HG02798 (cell line): ENCODE measurements at regions not wholly inside any gene's neighbourhood (a gene's known extent, or its start where the extent isn't known, plus 50 kb on each side); places are given as distances from the start of the nearest gene placed in this dataset.
"Not testable (repeated sequence)": the region's sequence is repeated elsewhere in the genome, so short reads cannot be mapped to it uniquely, and the experiment has no call there.

ENCODE experiments used
- ATAC-seq: cut with Tn5 transposase; IDR thresholded peaks from one replicate; pipeline ENCODE4 v1.9.1; 2021; ENCODE audit warnings: mild to moderate bottlenecking; ENCODE audit not compliant: unreplicated experiment, poor library complexity

DNA sequence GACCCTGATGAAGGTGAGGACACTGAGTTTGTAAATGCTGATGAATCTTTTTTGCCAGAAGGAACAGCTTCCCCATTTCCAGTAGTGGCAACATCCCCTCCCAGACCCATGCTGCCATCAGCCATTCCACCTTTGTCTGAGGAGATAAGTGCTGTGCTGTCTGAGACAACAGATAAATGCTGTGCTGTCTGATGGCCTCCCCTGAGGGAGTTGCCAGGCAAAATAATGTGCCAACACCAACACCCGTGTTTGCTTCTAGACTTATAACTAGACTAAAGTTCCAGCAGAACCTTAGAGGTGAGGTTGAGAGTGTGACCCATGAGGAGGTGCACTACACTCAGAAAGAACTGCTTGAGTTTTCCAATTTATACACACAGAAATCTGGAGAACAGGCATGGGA is 349.5 kb downstream of the C12orf75 start:
- no peak for ATAC-seq

DNA sequence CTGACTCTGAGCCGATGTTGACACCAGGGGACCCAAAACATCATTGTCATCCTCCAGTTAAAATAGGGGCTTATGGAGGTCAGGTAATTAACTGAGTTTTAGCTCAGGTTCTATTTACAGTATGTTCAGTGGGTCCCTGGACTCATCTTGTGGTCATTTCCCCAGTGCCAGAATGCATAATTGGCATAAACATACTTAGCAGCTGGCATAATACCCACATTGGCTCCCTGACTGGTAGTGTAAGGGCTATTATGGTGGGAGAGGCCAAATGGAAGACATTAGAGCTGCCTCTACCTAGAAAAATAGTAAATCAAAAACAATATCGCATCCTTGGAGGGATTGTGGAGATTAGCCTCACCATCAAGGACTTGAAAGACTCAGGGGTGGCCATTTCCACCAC is 350.9 kb downstream of the C12orf75 start:
- ATAC-seq: no peak

DNA sequence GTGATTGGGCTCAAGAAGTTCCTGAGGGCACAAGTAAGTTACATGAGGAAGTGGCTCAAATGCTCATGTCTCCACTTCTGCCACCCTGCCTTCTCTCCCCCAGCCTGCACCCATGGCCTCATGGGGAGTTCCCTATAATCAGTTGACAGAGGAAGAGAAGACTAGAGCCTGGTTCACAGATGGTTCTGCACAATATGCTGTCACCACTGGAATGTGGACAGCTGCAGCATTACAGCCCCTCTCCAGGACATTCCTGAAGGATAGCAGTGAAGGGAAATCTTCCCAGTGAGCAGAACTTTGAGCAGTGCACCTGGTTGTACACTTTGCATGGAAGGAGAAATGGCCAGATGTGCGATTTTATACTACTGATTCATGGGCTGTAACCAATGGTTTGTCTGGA is 352.3 kb downstream of the C12orf75 start:
- ATAC-seq: not testable (repeated sequence)

DNA sequence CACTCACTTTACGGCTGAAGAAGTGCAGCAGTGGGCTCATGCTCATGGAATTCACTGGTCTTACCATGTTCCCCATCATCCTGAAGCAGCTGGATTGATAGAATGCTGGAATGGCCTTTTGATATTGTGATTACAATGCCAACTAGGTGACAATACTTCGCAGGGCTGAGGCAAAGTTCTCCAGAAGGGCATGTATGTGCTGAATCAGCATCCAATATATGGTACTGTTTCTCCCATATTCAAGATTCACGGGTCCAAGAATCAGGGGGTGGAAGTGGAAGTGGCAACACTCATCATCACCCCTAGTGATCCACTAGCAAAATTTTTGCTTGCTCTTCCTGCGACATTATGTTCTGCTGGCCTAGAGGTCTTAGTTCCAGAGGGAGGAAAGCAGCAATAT is 353.3 kb downstream of the C12orf75 start:
- ATAC-seq: not testable (repeated sequence)

DNA sequence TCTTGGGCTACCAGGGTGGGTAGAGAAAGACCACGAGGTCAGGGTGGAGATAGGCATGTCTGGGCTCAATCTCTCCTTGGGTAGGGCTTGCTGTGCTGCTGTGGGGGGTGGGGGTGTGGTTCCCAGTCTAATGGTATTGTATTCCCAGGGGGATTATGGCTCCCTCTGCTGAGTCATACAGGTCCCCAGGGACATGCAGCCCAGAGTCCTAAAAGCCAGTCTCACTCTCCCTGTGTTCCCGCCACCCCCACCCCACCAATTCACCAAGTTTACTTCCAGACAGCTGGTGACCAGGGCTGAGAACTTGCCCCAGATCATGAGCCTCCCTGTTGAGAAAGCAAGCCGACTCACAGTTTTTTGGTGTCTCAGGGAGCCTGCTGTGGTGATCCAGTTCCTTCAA is 367.6 kb downstream of the C12orf75 start:
- ATAC-seq: no peak

DNA sequence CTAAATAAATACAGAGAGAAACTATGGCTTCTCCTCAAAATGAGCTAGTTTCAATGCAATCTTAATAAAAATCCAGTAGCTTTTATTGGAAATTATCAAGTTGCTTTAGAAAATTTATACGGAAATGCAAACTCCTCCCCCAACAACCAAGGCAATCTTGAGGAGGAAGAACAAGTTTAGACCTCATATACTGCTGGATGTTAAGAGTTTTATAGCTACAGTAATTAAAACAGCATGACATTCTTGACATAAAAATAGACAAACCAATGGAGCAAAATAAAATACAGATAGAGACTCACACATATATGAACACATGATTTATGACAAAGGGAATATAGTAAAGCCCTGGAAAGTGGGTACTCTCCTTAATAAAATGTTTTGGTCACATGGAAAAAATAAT is 368.7 kb downstream of the C12orf75 start:
- no peak for ATAC-seq

DNA sequence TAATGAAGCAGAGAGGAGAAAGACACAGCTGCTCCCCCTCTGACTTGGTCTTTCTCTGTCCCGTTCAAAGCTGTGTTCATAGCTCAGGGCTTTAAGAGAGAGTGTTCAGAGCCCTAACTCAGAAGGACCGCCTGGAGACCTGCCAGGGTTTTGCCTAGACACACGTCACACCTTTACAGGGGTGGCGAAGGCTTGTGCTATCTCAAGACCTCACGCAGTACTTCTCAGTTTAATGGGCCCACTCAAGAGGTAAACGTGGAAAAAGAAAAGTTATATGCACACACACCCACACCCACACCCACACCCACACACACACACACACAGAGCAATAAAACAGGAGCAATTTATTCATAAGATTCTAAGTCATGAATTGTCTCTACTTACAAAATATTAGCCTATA is 374.3 kb downstream of the C12orf75 start:
- no peak for ATAC-seq

DNA sequence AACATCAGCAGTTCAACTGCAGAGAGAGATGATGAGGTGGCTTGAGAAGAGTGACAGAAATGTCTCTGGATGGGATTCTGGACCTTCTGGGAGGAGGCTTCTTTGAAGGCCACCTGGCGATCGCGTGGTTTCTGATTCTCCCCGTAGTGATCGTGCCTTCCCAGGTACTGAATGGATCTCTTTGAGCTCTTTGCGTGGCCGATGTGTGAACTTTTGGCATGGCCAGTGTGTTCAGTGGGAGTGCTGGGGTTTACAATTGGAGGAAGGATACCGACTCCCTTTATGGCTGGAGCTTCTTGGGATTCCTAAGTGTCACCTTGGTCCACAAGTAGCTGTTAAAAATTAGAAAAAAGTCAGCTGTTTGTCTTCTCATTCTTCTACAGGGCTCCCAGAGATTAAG is 374.7 kb downstream of the C12orf75 start:
- no peak for ATAC-seq

DNA sequence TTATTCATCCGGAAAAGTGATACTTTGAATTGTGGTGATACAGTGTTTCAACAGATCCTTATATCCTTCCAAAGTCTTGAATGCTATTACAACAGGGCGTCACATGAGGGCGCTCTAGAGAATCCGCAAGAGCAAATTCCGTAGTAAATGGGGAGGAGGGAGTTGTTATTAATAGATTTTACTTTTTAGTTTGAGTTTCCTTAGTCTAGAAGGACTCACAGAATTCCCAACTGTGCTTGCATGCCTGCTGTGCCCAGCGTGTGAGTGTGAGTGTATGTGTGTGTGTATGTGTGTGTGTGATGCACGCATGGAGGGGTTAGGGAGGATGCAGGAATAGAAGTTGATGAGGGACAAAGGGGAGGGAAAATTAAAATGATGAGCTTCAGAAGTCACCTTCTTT is 375.3 kb downstream of the C12orf75 start:
- ATAC-seq: no peak

DNA sequence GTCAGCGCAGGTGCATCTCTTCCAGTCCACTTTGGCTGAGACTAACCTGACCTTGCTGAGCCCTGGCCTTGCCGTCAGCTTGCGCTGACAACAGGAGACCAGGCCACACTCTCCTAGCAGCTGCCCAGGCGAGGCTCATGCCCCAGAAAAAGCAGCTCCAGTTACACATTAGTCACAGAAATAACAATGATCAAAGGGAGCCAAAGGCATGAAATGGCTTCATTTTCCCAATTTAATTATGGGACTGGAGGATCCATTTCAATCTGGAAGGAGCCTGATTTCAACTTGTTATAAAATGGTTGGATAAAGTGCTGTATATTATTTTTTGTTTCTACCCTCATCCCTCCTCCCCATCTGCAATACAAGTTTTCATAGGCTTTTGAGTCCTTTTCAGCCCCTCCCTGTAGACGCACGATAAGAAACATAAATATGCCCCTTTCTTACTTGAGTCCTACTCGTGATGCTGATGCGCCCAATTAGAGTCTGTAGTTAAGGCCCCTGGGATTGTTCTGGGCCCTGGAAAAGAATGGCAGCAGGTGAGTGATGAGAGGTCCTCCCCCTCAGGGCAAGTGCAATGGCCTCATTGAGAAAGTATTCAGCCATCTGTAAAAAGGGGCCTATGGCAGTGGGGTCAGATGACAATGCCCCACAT is 376.0 kb downstream of the C12orf75 start:
- ATAC-seq: no peak

DNA sequence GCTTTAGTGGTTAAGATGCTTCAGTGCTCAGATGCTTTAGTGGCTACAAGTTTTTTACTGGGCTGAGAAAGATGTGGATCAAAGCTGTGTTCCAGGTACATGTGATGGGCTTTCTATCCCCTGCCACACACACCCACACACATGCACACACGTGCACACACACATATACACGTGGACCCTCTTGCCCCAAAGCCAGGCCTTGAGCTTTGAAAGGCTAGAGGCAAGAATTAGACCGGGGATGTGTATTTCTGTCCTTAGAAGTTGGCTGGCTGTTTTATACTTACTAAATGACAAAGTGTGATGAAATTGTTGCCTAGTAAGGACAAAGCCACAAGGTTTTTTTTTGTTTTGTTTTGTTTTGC is 376.5 kb downstream of the C12orf75 start:
- ATAC-seq: no peak

DNA sequence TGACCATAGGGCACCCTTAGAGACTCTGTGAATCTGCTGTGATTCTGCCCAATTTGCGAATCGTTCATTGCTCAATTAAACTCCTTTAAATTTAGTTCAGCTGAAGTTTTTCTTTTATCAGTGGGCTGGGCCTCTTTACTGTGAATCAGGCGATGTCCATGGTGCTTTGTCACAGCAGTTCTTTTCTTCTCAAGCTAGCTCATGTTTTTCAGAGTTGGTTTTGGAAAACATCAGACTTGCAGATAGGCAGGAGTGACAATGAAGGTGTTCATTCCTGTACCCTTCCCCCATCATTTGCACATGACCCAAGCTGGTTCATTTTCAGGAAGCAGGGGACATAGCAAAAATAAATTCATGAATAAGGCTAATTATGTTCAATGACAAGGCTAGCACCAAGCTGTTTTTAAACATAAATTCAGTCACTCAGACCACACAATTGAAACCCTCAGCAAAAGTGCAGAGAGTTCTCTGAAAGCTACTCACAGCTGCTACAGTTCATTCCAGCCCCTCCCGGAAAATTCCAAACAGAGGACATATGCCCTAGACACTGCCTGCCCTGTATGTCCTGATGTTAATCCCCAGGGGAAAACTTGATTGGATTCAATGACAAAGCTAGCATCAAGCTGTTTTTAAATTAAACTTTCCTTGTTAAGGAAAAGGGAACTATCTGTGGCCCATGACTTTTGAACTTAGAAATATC is 383.3 kb downstream of the C12orf75 start:
- no peak for ATAC-seq

DNA sequence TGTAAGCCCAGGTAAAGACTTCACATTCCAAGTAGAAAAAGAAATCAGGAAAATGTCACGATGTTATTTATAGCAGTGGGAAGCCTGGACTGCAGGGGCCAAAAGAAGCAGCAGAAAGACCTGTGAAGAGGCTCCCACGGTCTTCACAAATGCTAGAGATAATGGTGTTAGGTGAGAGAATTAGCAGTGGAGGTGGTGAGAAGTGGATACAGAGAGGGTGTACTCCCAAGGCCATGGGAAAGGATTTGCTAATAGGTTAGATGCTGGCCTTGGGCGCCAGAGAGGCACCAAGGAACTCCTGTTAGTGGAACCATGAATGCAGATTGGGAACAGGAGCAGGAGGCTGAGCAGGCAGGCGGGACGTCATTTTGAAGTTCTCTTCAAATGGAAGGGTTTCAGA is 386.1 kb downstream of the C12orf75 start:
- no peak for ATAC-seq

DNA sequence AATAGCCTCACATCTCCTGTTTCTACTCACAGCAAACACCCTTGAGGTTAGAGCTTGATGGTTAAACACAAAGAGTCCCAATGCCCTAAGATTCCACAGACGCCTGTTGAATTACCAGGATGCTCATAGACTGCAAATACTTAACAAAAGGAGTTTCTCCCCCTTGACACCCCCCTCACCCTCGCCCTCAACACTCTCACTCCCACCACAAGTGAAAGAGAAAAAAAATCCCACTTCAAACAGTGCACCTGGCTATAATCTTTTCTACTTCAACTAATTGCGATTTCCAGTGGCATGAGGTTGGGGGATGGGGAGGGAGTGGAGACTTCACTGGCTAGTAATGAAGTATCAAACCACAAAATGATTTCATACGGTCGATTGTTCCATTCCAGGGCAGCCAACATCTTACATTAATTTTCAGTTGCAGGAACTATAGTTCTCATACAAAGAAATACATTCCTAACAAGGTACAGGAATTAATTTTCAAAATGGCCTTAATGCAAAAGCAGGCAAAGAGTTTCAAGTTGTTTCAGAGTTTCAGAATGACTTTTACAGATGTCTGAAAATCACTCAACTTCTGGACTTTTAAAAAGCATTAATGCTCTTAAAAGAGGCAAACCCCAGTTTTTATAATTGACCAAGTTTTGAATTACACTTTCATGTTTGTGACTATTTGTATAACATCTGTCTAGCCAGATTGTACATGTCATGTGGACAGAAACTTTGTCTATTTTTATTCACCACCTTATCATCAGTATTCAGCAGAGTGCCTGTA is 390.7 kb downstream of the C12orf75 start:
- ATAC-seq: peak; percentile 84

DNA sequence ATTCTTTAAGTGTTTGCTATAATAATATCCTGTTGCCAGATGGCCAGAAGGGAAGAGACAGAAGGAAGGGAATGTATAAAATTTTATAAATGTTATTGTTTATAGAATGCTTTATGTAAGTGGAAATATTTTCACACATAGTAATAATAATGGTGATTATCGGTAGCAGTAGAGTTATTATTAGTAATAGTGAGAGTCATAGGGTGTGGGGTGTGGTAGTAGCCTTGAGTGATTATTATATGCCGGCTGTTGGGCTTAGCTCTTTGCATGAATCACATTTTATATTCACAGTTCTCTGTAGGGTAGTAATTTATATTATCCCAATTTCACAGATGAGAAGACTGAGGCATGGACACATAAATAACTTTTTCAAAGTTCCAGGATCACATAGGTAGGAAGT is 391.4 kb downstream of the C12orf75 start:
- peak; percentile 37 for ATAC-seq

DNA sequence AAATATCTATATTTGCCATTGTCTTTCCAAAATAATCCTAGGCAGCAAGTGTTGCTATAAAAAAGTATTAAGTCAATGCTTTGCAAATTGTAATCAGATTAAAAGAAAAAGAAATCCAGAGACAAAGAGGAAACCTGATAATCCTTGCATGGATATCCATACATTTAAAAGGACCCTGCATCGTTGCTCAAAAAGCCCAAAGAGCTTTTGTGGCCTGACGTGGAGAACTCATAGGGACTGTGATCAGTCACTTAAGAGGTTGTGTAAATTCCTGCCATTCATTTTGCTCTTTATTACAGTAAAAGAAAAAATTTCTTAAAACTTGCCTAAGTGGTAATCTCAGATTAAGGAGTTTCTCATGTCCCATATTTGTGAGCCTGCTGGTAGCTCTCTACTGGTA is 392.6 kb downstream of the C12orf75 start:
- no peak for ATAC-seq

DNA sequence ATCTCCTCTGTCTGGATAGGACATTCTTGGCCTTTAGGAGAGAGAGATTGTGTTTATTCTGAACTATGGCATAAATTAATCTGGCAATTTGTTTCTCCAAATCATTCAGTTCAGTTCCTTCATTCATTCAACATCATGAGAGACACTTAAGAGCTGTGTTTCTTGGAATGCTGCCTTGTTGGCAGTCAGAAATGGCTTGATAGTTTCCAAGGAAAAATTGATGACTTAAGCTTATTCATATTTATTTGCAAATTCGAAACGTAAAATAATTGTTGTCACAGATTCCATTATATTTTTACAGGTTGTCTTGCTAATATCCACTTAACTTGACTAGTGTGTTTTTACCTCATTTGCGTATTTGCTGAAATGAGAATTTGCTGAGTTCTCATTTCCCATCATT is 393.0 kb downstream of the C12orf75 start:
- ATAC-seq: no peak

DNA sequence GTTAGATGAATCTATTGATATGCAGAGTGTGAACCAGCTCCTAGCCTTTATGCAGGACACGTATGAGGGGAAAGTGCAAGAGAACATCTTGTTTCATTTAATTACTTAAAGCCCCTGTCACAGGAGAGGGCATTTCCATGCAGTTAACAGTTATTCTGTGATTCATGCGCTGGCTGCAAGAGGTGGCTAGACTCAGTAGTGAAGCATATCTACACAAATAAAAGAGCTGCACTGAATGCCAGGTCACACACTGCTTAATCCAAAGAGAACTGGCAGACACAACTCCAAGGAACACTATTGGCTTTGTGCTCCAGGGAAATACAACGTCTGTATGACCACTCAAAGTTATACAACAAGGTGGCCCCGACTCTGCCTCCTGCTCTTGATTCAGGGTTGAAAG is 394.1 kb downstream of the C12orf75 start:
- no peak for ATAC-seq

DNA sequence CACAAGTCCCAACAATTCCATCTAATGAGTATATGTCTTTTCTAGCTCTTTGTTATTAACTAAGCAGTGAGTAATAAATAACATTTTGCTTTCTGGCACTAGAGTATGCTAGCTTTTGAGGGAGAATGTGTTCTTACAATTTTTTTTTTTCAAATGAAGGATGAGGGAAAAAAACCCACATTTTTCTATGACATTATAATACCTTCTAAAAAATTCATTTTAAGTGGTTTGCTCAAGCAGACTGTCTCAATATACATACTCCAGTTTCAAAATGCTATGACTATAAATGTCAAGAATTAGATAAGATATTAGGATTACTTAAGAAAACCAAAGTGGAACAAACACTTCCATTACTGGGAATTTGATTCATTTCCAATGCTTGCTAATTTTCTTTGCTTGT is 394.6 kb downstream of the C12orf75 start:
- ATAC-seq: no peak

DNA sequence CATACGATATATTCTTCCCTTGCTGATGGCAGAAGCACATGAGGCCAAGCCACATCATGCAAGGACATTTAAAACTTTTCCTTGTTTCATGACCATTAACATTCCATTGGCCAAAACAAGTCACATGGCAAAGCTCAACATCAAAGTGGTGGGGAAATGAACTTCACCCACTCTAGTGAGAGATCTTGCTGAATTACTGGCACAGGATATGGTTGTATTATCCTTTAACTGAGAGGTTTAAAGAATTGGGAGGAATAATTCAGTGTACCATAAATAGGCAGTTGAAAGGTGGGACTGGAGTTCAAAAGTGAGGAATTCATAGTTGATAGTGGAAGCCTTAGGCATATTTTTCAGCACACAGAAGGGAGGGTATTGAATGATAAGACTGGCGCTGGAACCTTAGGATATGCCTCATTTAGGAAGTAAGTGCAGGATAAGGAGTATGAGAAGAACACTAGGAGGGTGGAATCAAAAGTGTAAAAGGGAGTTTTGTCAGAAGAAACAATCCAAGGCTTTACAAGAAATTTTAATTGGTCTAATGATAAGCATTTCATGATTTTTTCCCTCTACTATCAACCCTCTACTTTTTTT is 398.8 kb downstream of the C12orf75 start:
- no peak for ATAC-seq

DNA sequence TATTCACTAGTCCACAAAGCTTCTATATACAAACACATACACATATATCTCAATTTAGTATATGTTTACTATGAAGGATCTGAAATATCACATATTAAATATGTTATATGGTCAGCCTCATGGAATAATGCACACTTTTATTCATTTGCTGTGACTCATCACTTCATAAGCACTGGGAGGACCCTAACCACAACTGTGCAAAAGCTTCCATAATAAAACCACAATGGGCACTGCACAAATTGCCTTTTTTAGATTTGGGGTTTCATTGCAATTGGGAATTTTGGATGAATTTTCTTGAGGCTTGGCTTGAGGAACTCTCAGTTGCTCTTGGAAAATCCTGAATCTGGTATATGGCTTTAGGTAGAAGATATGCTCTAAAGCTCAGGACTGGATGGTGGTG is 399.4 kb downstream of the C12orf75 start:
- no peak for ATAC-seq
